GM06990 (cell line): ENCODE measurements at regions not wholly inside any gene's neighbourhood (a gene's known extent, or its start where the extent isn't known, plus 50 kb on each side); places are given as distances from the start of the nearest gene placed in this dataset.

ENCODE experiments used
- DNase-seq: peaks from one replicate; pipeline ENCODE4 v3.0.0-alpha.2; 2011; ENCODE audit not compliant: insufficient read length; ENCODE audit errors: extremely low read depth
- H3K27me3 ChIP-seq: replicated peaks from 2 replicates; pipeline ENCODE4 v1.6.0; 2011; ENCODE audit warnings: low read length; ENCODE audit not compliant: control insufficient read depth, insufficient read depth
- H3K36me3 ChIP-seq: 2 replicates; pipeline ENCODE4 v1.5.1; 2011; ENCODE audit warnings: low read length; ENCODE audit not compliant: control insufficient read depth, insufficient read depth
- H3K4me3 ChIP-seq: replicated peaks from 2 replicates; pipeline ENCODE4 v1.5.1; 2011; ENCODE audit warnings: low read depth, mild to moderate bottlenecking, control low read depth, low read length
- TF ChIP-seq, protein P1 (sequence below): IDR thresholded peaks from 2 replicates; pipeline ENCODE4 v1.5.1; 2011; ENCODE audit warnings: low read length, control low read depth, mild to moderate bottlenecking, inconsistent platforms; ENCODE audit not compliant: insufficient read depth, poor library complexity, severe bottlenecking

DNA sequence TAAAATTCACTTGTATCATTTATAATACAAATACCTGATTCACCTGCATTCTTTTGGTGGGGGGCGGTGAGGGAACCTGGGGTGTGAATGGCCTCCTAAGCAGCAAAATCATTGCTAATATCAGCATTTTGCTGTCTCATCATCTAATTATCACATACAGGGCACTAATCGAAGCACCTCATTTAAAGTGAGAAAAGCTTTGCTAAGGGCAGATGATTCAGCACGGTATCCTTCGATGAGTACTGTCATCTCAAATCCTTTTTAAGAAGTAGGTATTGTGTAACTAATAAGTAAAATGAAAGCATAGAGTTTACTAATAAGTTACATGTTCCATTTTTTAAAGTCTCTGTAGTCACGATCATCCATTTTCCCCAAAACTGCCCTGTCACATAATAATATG is 278.1 kb upstream of the SOX5 start:
- no peaks in the 10 kb centered on the region for H3K36me3 ChIP-seq
- no peak for DNase-seq
- H3K4me3 ChIP-seq: no peak overlapping the region
- TF ChIP-seq, protein P1, sequence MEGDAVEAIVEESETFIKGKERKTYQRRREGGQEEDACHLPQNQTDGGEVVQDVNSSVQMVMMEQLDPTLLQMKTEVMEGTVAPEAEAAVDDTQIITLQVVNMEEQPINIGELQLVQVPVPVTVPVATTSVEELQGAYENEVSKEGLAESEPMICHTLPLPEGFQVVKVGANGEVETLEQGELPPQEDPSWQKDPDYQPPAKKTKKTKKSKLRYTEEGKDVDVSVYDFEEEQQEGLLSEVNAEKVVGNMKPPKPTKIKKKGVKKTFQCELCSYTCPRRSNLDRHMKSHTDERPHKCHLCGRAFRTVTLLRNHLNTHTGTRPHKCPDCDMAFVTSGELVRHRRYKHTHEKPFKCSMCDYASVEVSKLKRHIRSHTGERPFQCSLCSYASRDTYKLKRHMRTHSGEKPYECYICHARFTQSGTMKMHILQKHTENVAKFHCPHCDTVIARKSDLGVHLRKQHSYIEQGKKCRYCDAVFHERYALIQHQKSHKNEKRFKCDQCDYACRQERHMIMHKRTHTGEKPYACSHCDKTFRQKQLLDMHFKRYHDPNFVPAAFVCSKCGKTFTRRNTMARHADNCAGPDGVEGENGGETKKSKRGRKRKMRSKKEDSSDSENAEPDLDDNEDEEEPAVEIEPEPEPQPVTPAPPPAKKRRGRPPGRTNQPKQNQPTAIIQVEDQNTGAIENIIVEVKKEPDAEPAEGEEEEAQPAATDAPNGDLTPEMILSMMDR: no peak
- no peaks in the 10 kb centered on the region for H3K27me3 ChIP-seq

DNA sequence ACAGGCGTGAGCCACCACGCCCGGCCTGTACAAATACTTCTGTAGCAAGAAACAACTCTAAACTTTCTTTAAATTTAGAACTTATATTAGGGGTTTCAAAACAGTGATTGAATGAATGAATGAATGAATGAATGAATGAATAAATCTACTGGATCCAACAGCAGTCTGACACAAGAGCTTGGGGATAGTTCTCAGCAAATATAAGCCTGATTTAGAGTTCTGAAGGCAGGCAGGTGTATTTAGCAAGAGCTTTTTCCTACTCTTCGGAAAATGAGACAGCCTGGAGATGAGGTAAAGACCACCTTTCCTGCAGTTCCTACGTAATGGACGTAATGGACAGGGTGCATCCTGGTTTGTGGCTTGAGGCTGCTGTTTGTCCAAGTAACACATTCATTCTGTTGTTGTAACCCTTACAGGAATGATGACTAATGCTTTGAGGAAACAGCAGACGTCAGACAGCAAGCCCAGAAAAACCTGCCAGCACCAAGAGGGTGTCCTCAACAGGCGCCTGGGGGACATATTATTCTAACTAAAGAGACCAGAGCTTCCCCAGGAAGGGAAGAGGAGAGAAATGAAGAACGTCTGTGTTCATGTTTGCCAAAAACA is 277.4 kb upstream of the SOX5 start:
- TF ChIP-seq, protein P1: no peak
- DNase-seq: no peak
- H3K27me3 ChIP-seq: no peaks in the 10 kb centered on the region
- H3K4me3 ChIP-seq: no peak overlapping the region
- H3K36me3 ChIP-seq: no peaks in the 10 kb centered on the region

DNA sequence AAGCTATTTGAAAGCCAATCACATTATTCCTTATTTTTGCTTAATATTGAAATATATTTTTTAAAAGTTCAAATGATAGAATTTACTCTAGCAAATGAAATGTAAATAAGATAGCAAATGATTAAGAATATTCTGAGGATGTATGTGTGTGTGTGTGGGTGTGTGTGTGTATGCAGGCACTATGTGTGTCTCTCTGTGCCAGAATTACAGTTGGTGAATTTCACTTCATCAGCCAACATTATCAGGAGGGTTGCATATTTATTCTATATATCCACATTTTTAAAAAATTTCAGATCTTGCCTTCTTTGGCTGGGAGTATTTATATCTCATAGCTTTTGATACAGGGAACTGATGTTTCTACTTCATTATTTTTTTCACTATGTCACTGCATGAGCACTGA is 274.9 kb upstream of the SOX5 start:
- TF ChIP-seq, protein P1: no peak
- no peak for DNase-seq
- Histone ChIP-seq H3K36me3 (no peaks in the 10 kb centered on the region), H3K27me3 (no peaks in the 10 kb centered on the region), H3K4me3 (no peak overlapping the region)

DNA sequence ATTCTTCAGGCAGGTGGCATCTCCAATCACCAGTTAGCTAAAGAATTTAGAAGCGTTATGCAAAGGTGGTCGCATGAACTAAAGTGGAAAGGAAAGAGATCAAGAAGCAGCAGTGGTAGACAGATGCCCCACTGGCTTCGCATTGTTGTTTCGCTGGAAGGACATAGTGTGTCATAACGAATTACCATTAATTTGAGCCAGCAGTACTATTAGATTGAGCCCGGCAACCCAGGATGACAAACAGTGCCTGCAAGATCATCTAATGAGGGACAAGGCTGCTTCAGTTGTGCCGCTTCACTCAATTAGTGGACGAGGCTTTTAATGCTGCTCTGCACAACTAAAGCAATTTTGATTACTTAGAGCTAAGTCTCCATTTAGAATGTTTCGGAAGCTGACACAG is 274.5 kb upstream of the SOX5 start:
- H3K36me3 ChIP-seq: no peaks in the 10 kb centered on the region
- no peaks in the 10 kb centered on the region for H3K27me3 ChIP-seq
- no peak overlapping the region for H3K4me3 ChIP-seq
- TF ChIP-seq, protein P1: no peak
- DNase-seq: no peak

DNA sequence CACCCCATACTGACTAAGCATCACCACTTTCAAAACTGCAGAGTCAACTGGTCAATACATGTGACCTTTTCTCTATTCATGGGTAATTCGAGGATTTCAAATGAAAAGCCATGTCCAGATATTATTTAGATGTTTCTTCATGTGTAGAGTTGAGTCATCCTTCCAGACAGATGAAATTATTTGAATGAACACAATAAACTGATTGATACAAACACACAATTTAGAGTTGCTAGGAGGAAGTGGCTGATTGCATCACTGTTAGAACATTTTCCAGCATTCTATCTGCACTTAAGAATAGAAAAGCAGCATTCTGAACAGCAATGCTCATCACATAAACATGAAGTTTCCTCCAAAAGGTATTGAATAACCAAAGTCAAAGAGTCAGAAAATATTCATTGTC is 273.5 kb upstream of the SOX5 start:
- H3K27me3 ChIP-seq: no peaks in the 10 kb centered on the region
- no peaks in the 10 kb centered on the region for H3K36me3 ChIP-seq
- no peak overlapping the region for H3K4me3 ChIP-seq
- no peak for DNase-seq
- TF ChIP-seq, protein P1: no peak

DNA sequence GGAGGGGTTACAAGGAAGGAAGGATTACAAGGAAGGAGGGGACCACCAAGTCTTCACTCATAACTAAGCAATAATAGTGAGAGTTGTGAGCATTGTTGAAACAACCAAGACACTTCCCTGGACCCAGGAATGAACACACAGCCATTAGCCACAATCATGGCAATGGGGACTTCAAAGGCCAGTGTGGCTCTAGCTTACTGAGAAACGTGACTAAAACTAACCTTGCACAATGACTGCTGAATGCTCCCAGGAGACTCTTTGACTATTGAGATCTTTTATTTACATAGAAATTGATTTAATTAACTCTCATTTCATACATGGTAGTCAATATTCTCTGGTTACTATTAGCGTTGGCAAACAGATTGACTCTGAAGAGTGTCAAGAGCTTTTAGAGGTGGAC is 263.0 kb upstream of the SOX5 start:
- Histone ChIP-seq H3K27me3 (no peaks in the 10 kb centered on the region), H3K36me3 (no peaks in the 10 kb centered on the region), H3K4me3 (no peak overlapping the region)
- DNase-seq: no peak
- TF ChIP-seq, protein P1: no peak
